ENCODE measurements at regions not wholly inside any gene's neighbourhood (a gene's known extent, or its start where the extent isn't known, plus 50 kb on each side); places are given as distances from the start of the nearest gene placed in this dataset.

DNA sequence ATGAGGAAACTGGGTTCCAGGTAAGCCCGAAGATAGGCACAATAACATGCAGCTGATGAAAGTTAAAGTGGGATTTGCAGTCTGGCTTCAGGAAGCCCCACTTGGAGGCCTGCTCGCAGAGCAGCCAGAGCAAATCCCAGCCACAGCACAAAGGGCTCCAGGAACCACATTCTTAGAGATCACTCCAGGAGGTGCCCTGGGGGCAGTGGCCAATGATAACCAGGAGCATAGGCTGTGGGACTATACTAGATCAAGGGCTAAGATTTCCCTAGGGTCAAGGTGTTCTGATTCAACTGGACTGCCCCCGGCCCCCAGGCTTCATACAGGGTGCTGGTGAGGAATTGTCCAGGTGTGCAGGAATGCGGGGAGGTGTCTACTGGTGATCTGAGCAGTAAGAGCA lies 133.9 kb upstream of the PTPRT start:
- DNase-seq (ENCODE audit: low spot score): no peak
- intact Hi-C loops (cut with DNase I): no loop called here

GRCh38 chr20:43322851-43323250 lies 133.1 kb upstream of the PTPRT start:
- no peak for DNase-seq (ENCODE audit: low spot score)
- intact Hi-C loops (cut with DNase I): no loop called here

- no peak for DNase-seq (ENCODE audit: low spot score)
- intact Hi-C loops (cut with DNase I): no loop called here
These were observed 130.8 kb upstream of the PTPRT start for GRCh38 chr20:43320536-43320935.

DNA sequence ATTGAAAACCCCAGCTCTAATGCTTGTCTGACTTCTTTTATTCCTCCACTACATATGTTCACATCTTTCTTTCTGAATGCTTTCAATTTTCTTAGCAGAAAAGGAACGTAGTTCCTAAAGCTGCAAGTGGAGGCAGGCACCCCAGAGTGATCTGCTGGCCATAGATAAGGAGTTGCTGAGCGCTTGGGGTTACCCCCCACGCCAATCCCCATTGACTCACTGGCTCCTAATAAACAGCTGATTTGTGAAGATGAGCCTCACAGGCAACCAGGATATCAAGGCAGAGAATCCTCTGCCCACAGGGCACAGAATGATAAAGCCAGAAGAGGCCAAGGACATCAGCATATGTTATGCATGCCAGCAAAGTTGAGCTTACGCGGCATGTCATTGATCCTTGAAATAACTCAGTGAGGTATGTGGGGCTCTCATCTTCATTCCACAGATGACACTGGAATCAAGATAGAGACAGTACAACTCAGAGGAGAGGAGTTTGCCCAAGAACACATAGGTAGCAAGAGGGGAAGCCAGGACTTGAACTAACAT lies 129.1 kb upstream of the PTPRT start:
- intact Hi-C loops (cut with DNase I): no loop called here
- DNase-seq (ENCODE audit: low spot score): no peak

DNA sequence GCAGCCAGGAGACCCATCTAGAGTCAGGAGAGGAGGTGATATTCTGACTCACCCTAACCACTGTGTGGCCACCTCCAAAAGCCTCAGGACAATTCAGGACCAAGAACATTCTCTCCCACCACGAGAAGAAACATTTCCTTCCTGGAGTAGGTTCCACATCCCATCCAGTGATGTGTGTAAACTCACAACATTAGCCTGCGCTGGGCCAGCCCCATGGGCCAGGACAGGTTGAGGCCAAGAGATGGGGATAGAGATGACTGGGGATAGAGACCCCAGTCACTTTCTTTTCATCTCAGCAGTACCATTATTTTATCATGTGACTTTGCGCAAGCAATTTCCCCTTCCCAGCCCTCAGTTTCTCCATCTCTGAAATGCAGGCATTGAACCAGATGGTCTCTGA lies 126.6 kb upstream of the PTPRT start:
- intact Hi-C loops (cut with DNase I): no loop called here

GRCh38 chr20:43309266-43309665 lies 119.6 kb upstream of the PTPRT start:
- intact Hi-C loops (cut with DNase I): no loop called here
- DNase-seq (ENCODE audit: low spot score): no peak

More for the DNA sequence above, 126.6 kb upstream of the PTPRT start:
- DNase-seq (ENCODE audit: low spot score): no peak

GRCh38 chr20:43306837-43307236 lies 117.1 kb upstream of the PTPRT start:
- no peak for DNase-seq (ENCODE audit: low spot score)
- intact Hi-C loops (cut with DNase I): no loop called here

DNA sequence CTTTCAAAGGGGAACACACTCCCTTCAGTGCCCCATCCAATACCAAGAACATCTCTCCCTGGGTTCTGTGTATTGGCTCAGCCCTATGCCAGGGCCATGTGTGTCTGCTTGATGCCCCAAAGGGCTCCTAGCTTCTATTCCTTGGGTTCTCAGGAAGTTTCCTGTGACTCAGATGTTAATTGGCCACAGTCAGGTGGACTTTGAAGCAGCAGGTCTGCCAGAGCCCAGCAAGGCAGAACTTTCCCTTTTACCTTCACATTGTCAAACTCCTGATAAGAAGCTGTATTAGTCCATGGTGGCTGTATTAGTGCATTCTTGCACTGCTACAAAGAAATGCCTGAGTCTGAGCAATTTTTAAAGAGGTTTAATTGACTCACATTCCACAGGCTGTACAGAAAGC lies 116.0 kb upstream of the PTPRT start:
- intact Hi-C loops (cut with DNase I): no loop called here
- DNase-seq (ENCODE audit: low spot score): no peak

DNA sequence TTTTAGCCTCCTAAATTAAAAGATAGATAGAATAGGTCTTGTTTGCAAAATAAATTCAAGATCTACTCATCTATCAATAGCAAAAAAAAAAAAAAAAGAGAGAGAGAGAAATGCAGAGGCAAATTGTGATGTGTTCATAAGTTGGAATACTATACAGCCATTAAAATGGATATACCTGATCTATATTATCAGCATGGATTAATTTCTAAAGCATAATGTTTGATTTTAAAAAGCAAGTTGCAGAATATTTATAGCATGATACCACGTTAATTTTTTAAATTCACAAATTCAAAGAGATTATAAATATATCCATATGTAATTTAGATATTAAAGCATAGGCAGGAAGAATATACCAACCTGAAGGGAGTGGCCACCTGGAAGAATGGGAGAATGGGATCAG lies 114.9 kb upstream of the PTPRT start:
- intact Hi-C loops (cut with DNase I): no loop called here
- DNase-seq (ENCODE audit: low spot score): no peak

GRCh38 chr20:43302936-43303335 lies 113.2 kb upstream of the PTPRT start:
- intact Hi-C loops (cut with DNase I): no loop called here
- no peak for DNase-seq (ENCODE audit: low spot score)

DNA sequence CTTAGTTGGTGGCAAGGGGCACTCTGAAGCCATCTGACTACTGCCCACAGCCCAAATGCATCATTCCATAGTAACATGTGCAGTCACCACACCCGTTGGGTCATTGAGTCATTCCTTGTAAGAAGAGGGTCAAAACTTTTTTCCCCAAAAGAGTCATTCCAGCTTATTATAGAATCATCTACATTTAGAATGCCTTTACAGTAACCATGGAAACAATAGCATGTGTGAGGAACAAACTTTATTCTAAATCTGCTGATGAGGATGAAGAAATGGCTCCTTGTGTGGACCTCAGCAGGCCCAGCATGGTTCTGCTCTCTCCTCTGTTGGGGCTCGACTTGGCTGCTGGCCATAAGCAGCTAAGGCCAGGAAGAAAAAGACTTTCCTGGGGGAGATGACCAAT lies 111.2 kb upstream of the PTPRT start:
- intact Hi-C loops (cut with DNase I): no loop called here
- DNase-seq (ENCODE audit: low spot score): no peak

- no peak for DNase-seq (ENCODE audit: low spot score)
- intact Hi-C loops (cut with DNase I): no loop called here
These were observed 106.1 kb upstream of the PTPRT start for GRCh38 chr20:43295781-43296180.

GRCh38 chr20:43295263-43295662 lies 105.6 kb upstream of the PTPRT start:
- intact Hi-C loops (cut with DNase I): no loop called here

DNA sequence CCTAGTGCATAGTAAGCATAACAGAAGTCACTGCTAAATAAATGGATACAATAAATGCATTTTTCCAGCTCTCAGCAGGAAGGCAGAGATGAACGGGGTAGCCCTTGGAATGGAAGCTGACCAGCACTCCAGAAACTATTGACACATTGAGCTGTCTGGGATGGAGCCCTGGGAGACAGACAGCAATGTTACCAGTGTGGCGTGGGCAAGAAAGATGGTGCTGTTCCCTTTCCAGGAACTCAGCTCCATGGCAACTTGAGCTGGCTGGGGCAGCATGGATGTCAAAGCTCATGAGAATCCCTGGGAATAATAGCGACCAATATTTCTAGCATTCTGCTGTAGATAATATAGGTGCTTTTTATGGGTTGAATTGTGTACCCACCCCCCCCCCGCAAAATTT lies 104.3 kb upstream of the PTPRT start:
- no peak for DNase-seq (ENCODE audit: low spot score)
- intact Hi-C loops (cut with DNase I): no loop called here

More at GRCh38 chr20:43295263-43295662, 105.6 kb upstream of the PTPRT start:
- DNase-seq (ENCODE audit: low spot score): no peak

DNA sequence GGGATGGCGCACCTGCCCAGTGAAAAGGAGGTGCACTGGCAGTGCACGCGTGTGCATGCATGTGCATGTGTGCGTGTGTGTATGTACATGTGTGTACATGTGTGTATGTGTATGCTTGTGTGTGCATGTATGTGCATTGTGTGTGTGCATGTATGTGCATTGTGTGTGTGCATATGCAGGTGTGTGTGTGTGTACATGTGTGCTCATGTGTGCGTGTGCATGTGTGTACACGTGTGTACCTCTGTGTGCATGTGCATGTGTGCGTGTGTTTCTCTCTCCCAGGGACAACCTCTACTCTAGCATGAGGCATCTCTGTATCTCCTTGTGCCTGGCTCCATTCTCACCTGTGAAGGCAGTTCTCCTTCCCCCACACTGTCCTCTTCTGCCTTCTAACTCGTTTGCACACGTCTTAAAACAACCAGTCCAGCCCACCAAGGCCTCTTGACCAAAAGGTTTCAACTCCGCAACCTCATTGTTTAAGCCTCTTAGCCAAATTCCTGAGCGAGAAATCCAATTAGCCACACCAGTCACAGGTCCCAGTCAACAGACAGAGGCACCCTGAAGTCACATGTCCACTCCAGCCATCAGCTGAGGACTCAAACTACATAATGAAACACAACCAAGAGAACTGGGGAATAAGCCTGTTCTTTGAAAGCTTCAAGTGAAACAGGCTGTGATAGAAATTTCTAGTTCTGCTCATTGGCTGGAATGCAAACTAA lies 103.5 kb upstream of the PTPRT start:
- DNase-seq (ENCODE audit: low spot score): no peak
- intact Hi-C loops (cut with DNase I): no loop called here

DNA sequence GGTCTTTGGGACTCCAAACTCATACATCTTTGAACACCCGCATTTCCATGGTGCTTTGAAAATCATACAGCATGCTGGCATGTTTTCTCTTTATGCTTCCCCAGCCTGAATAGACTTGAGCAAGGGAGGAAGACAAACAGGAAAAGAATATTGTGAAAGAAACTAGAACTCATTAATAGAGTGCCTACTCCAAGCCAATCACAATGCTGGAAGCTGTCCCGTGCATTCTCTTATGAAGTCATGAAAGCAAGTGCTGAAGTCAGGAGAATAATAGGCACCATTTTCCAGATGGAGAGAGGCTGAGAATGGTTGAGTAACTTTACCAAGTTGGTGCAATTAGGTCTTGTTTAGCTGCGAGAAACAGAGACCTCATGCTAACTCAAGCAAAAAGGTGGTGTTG lies 102.5 kb upstream of the PTPRT start:
- no peak for DNase-seq (ENCODE audit: low spot score)
- intact Hi-C loops (cut with DNase I): no loop called here

DNA sequence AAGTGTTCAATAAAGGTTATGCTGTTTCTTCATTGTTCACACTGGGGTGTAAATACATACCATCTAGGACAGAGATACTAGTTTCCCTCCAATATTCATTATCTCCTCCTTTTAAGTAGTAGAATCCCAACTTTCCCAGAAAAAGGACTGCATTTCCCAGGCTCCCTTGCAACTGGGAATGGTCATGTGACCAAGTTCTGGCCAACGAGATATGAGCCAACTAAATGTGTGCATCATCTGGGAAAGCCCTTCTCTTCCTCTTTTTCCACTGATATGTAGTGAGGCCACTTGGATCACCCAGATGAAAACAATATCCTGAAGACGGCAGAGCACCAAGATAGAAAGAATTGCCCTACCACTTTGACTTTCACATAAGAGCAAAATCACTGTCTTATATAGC lies 97.9 kb upstream of the PTPRT start:
- intact Hi-C loops (cut with DNase I): no loop called here
- no peak for DNase-seq (ENCODE audit: low spot score)

GRCh38 chr20:43285170-43285569 lies 95.5 kb upstream of the PTPRT start:
- no peak for DNase-seq (ENCODE audit: low spot score)
- intact Hi-C loops (cut with DNase I): no loop called here

GRCh38 chr20:43284486-43284885 lies 94.8 kb upstream of the PTPRT start:
- intact Hi-C loops (cut with DNase I): no loop called here
- no peak for DNase-seq (ENCODE audit: low spot score)

DNA sequence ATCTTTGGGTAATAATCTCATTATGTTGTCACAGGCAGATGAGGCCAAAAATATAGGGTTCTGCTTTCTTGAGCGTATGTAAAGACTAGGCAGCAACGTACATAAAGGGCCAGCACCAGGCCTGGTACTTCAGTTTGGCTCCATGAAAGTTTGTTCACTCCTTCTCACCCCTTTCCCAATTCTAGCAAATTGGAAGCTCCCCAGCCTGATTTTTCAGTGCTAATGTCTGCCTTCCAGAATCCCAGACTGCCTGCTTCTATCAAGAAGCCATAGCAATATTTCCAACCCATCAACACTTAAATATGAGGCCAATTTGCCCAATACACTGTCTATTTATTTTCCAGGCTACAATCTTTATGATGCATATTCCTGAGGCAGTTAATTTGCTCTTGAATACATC lies 93.4 kb upstream of the PTPRT start:
- intact Hi-C loops (cut with DNase I): no loop called here
- no peak for DNase-seq (ENCODE audit: low spot score)

DNA sequence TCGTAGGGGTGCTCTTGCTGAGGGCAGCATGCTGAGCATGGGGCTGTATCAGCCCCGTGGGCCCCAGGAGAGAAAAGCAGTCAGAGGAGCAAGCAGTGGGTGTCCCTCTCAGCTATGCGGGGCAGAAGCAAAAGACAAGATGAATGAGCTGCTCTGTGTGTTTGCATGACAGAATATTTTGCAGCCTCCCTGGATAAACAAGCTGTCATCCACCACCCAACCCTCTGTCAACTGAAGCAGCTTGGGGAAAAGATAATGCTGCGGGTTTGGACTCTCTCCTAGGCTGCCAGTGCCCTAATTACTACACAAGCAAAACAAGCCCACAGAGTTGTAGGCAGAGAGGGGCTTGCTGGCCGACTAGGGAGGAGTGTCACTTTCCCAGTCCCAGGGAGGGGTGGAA lies 82.3 kb upstream of the PTPRT start:
- no peak for DNase-seq (ENCODE audit: low spot score)
- intact Hi-C loops (cut with DNase I): no loop called here

DNA sequence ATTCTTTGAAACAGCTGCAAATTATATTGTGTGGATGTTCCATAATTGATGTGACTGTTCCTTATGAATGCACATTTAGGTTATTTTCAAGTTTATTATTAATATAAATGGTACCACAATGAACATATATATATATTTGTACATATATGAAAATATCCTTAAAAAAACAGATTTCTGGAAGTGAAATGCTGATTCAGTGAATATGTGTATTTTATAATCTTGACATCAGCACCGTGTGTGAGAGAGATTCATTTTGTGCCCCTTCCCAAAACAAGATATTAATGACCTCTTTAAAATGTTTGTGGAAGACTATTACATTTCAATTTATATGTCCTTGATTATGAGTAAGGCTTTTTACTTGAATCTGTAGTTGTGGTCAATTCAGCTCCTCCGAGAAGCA lies 75.7 kb upstream of the PTPRT start:
- intact Hi-C loops (cut with DNase I): no loop called here
- DNase-seq (ENCODE audit: low spot score): no peak
